Smooth muscle cell (in vitro differentiated cells): ENCODE measurements at regions not wholly inside any gene's neighbourhood (a gene's known extent, or its start where the extent isn't known, plus 50 kb on each side); places are given as distances from the start of the nearest gene placed in this dataset.
A peak's percentile ranks its signal among the peaks of the same experiment; 100 is the strongest.

Source experiments
- DNase-seq: peaks from one replicate; lab custom pipeline; 2025; ENCODE audit not compliant: unreplicated experiment; lab: John Stamatoyannopoulos, UW
- H2AFZ ChIP-seq: fragments of 200-600 bp; sonication (generic); 2 replicates; pipeline ENCODE4 v1.6.0; 2016; ENCODE audit warnings: antibody characterized with exemption, low read depth, mild to moderate bottlenecking
- H3F3A ChIP-seq: fragments of 200-600 bp; sonication (generic); 2 replicates; pipeline ENCODE4 v1.6.0; 2017; ENCODE audit warnings: antibody characterized with exemption, low read depth
- H3K27ac ChIP-seq: fragments of 200-600 bp; sonication (generic); 2 replicates; pipeline ENCODE4 v1.5.1; 2016; ENCODE audit warnings: low read depth, mild to moderate bottlenecking
- H3K27me3 ChIP-seq: fragments of 200-600 bp; sonication (generic); 2 replicates; pipeline ENCODE4 v1.6.1; 2016; ENCODE audit warnings: low read depth, mild to moderate bottlenecking
- H3K36me3 ChIP-seq: fragments of 200-600 bp; sonication (generic); 2 replicates; pipeline ENCODE4 v1.5.1; 2016; ENCODE audit warnings: low read depth
- H3K4me1 ChIP-seq: fragments of 200-600 bp; sonication (generic); 2 replicates; pipeline ENCODE4 v1.5.1; 2016; ENCODE audit warnings: low read depth
- H3K4me2 ChIP-seq: fragments of 200-600 bp; sonication (generic); 2 replicates; pipeline ENCODE4 v1.6.0; 2016; ENCODE audit warnings: mild to moderate bottlenecking
- H3K4me3 ChIP-seq: fragments of 200-600 bp; sonication (generic); 2 replicates; pipeline ENCODE4 v1.5.1; 2016; ENCODE audit warnings: mild to moderate bottlenecking
- H3K79me2 ChIP-seq: fragments of 200-600 bp; sonication (generic); 2 replicates; pipeline ENCODE4 v1.6.0; 2016; ENCODE audit warnings: low read depth, mild to moderate bottlenecking
- H3K9ac ChIP-seq: fragments of 200-600 bp; sonication (generic); 2 replicates; pipeline ENCODE4 v1.6.0; 2016; ENCODE audit warnings: low read depth
- H3K9me3 ChIP-seq: fragments of 200-600 bp; sonication (generic); replicated peaks from 2 replicates; pipeline ENCODE4 v1.5.1; 2016; ENCODE audit warnings: low read depth
- H4K20me1 ChIP-seq: fragments of 200-600 bp; sonication (generic); 2 replicates; pipeline ENCODE4 v1.6.0; 2016; ENCODE audit warnings: low read depth
- CTCF ChIP-seq: fragments of 200-600 bp; sonication (generic); IDR thresholded peaks from 2 replicates; pipeline ENCODE4 v1.5.1; 2017; ENCODE audit warnings: borderline replicate concordance, mild to moderate bottlenecking, antibody characterized with exemption; ENCODE audit not compliant: insufficient read depth, poor library complexity, severe bottlenecking
- WGBS: methylation state at CpG from one replicate; pipeline ENCODE4 v1.1.7; 2016; ENCODE audit warnings: low lambda C conversion rate; 5-methylcytosine and 5-hydroxymethylcytosine counted together

GRCh38 chrX:13250826-13251580 is 68.8 kb downstream of the ATXN3L start:
- Histone ChIP-seq H3F3A (peaks cover 17% of the 10 kb centered on the region), H3K4me2 (peak overlapping the region; percentile 69), H3K9ac (peak overlapping the region; percentile 52), H3K4me1 (no peaks in the 10 kb centered on the region), H3K36me3 (no peaks in the 10 kb centered on the region), H3K27me3 (no peaks in the 10 kb centered on the region), H3K27ac (peak overlapping the region; percentile 89), H3K4me3 (no peak overlapping the region), H3K9me3 (no peaks in the 10 kb centered on the region), H4K20me1 (no peaks in the 10 kb centered on the region), H3K79me2 (no peaks in the 10 kb centered on the region), H2AFZ (no peak overlapping the region)
- DNase-seq: no peak
- 17% methylated on average over 7 of the region's 7 CpGs for WGBS
- TF ChIP-seq CTCF: no peak

GRCh38 chrX:13248867-13249486 is 70.9 kb downstream of the ATXN3L start:
- H2AFZ ChIP-seq: no peak overlapping the region
- no peaks in the 10 kb centered on the region for H3K9me3 ChIP-seq
- no peak for TF ChIP-seq CTCF
- no peak for DNase-seq
- H3K36me3 ChIP-seq: no peaks in the 10 kb centered on the region
- no peaks in the 10 kb centered on the region for H3K27me3 ChIP-seq
- no peak overlapping the region for H3K9ac ChIP-seq
- H4K20me1 ChIP-seq: no peaks in the 10 kb centered on the region
- no peaks in the 10 kb centered on the region for H3K79me2 ChIP-seq
- WGBS: 16% methylated on average over 9 of the region's 9 CpGs
- H3K4me1 ChIP-seq: no peaks in the 10 kb centered on the region
- H3F3A ChIP-seq: peaks cover 17% of the 10 kb centered on the region
- peak overlapping the region; percentile 89 for H3K27ac ChIP-seq
- no peak overlapping the region for H3K4me3 ChIP-seq
- H3K4me2 ChIP-seq: peak overlapping the region; percentile 69

GRCh38 chrX:13239272-13239671 is 80.6 kb downstream of the ATXN3L start:
- 42% methylated on average over 5 of the region's 5 CpGs for WGBS
- Histone ChIP-seq H3K4me2 (peak overlapping the region; percentile 66), H3K4me1 (no peaks in the 10 kb centered on the region), H2AFZ (peak overlapping the region; percentile 70), H4K20me1 (no peaks in the 10 kb centered on the region), H3K4me3 (no peak overlapping the region), H3F3A (peaks cover 2% of the 10 kb centered on the region), H3K27me3 (no peaks in the 10 kb centered on the region), H3K9me3 (no peaks in the 10 kb centered on the region), H3K9ac (peak overlapping the region; percentile 29), H3K27ac (peak overlapping the region; percentile 45), H3K36me3 (no peaks in the 10 kb centered on the region), H3K79me2 (no peaks in the 10 kb centered on the region)
- TF ChIP-seq CTCF: no peak
- no peak for DNase-seq

GRCh38 chrX:13235930-13236329 is 83.9 kb downstream of the ATXN3L start:
- Histone ChIP-seq H3K36me3 (peaks cover 3% of the 10 kb centered on the region), H3K4me1 (no peaks in the 10 kb centered on the region), H3K9me3 (no peaks in the 10 kb centered on the region), H2AFZ (no peak overlapping the region), H3K4me2 (no peak overlapping the region), H3K27me3 (no peaks in the 10 kb centered on the region), H4K20me1 (no peaks in the 10 kb centered on the region), H3K9ac (no peak overlapping the region), H3F3A (peaks cover 2% of the 10 kb centered on the region), H3K79me2 (no peaks in the 10 kb centered on the region), H3K27ac (no peak overlapping the region), H3K4me3 (no peak overlapping the region)
- DNase-seq: no peak
- 5% methylated on average over 1 of the region's 1 CpG for WGBS
- TF ChIP-seq CTCF: no peak
